ENCODE measurements at regions not wholly inside any gene's neighbourhood (a gene's known extent, or its start where the extent isn't known, plus 50 kb on each side); places are given as distances from the start of the nearest gene placed in this dataset.
"Not testable (repeated sequence)": the region's sequence is repeated elsewhere in the genome, so short reads cannot be mapped to it uniquely, and the experiment has no call there.

GRCh38 chr13:87981416-87981815 is 310.2 kb downstream of the SLITRK5 start:
- DNase-seq (ENCODE audit: low read depth) = no peak

DNA sequence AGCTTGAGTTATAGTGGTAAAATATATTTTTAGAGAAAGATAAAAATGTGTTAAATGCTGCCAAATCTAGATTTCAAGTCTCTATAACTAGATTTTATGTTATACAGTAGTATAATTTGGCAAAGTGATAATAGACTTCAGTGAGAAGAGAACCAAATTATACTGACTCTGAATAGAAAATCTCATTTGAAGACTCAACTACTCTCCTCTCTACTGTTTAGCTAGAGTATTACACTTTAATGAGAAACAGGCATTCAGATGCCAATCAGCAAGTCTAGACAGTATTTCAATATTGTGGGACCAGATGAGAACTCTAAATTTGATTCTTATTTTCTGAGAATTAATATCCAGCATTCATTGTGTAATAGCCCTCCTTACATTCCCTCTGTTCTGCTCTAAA is 311.2 kb downstream of the SLITRK5 start:
- no peak for DNase-seq (ENCODE audit: low read depth)

DNA sequence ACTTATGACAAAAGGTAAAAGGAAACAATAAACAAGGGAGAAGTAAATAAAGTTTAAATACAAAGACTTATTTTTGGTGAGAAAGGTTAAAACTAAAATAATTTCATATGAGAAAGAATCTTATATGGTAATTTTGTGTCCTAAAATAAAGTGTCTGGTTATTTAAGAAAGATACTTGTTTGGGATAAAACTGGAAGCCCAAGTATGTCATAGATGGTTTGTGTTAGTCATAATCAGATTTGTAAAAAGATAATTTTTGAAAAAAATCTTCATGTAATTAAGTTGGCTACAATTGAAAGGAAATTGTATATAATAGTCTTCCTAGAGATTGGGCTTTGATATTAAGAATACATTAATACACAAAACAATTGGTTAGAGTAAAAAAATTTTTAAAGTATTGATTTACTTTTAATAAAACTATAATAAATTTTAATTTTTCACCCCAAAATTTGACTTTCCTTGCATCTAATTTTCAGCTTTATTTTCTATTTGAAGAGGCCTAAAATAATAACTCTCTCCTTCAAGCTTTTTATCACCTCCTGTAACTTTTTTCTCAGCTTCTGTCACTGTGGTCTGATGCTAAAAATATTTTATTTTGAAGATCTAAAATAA is 315.6 kb downstream of the SLITRK5 start:
- DNase-seq (ENCODE audit: low read depth) = no peak

- no peak for DNase-seq (ENCODE audit: low read depth)
These were observed 326.9 kb downstream of the SLITRK5 start for GRCh38 chr13:87998081-87998480.

GRCh38 chr13:87999240-87999700 is 328.1 kb downstream of the SLITRK5 start:
- peak; percentile 71 for DNase-seq (ENCODE audit: low read depth)

GRCh38 chr13:87999788-88000187 is 328.6 kb downstream of the SLITRK5 start:
- DNase-seq (ENCODE audit: low read depth) = no peak

DNA sequence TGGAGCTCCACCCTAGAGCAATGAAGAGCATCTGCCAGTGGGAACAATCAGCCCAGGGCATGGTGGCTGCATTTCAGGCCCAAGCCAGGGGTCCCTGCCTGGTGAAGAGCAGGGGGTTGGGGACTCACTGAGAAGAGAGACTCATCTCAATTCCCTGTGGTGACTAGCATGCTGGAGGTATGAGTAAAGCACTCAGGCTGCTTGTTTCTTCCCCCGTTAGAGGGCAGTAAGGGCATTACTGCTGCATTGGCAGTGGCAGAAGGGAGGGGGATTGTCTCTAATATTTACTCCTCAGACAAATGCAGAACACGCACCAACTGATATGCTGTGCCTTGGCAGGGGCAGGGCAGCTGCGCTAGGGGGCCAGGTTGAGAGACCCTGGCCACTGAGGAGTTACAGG is 329.1 kb downstream of the SLITRK5 start:
- DNase-seq (ENCODE audit: low read depth) = no peak

DNA sequence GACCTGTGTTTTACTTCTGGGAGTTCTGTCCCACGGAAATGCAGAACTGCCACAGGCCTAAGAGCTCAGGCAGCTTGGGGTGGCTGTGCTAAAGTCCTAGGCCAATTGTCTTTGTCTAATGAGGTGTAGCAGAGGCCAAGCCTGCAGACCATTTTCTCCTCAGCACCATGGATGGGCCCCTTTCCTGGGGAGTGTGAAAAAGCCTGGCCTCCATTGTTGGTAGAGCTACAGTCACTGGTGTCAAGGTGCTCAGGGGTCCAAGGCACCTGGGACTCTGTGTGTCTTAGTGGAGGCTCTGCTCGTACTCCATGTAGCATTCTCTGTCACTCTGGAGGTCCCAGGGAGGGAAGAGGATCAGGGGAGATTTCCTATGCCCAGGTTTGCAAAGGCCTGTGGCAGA is 329.6 kb downstream of the SLITRK5 start:
- DNase-seq (ENCODE audit: low read depth) = no peak

- DNase-seq (ENCODE audit: low read depth) = no peak
These were observed 334.0 kb downstream of the SLITRK5 start for GRCh38 chr13:88005188-88005587.

DNA sequence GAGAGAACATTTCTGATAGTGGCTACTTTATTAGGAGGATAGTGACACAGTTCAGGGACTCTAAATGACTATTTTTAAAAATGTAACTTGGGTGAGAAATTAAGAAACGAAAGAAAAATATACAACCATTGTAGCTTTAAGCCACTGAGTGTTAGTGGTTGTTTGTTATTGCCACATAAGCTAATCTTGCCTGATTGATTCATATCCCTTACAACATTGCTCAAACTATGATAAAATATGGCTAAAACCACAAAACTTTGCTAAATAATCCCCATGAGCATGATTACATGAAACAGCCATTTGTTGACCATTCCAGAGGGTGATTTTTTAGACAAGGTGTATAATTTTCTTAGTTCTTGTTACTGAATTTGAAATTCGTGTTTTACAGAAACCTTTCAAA is 343.4 kb downstream of the SLITRK5 start:
- peak; percentile 33 for DNase-seq (ENCODE audit: low read depth)

GRCh38 chr13:88022431-88023208 is 351.4 kb downstream of the SLITRK5 start:
- peak; percentile 61 for DNase-seq (ENCODE audit: low read depth)

- DNase-seq (ENCODE audit: low read depth) = no peak
These were observed 355.1 kb downstream of the SLITRK5 start for GRCh38 chr13:88026241-88026640.

DNA sequence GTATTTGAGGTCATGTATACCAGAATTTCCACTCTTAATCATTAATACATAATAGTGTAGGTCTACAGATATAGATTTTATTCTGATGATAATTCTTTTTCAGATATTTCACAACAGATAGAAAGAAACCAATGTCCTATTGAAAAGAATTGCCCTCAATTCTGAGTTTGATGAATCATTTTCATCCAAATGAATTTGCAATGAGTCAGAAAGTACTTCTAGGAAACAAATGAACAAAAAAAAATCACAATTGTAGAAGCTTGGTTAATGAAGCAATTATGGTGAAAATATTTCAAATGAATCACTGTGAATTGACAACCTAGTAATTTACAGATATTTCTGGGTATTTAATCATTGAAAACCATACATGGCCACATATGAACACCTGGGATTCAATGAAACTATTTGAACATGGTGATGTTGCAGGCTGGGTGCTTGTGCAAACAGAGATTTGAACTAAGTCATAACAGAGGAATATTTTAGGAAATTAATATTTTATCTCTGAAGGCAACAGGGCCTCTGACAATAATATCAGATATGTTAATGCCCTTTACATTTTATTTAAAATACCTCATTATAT is 360.9 kb downstream of the SLITRK5 start:
- DNase-seq (ENCODE audit: low read depth) = peak; percentile 28

DNA sequence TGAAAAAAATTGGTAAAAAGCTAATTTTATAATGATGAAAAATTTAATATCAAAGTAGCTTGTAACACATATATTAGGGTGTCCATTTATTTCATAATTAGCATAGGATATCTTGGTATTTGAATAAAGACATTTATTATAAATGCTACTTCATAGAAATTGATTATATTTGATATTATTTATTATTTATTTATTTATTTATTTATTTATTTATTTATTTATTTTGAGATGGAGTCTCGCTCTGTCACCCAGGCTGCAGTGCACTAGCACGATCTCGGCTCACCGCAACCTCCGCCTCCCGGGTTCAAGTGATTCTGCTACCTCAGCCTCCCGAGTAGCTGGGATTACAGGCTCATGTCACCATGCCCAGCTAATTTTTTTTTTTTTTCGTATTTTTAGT is 365.0 kb downstream of the SLITRK5 start:
- DNase-seq (ENCODE audit: low read depth) = not testable (repeated sequence)

- DNase-seq (ENCODE audit: low read depth) = no peak
These were observed 371.3 kb downstream of the SLITRK5 start for GRCh38 chr13:88042489-88042888.

DNA sequence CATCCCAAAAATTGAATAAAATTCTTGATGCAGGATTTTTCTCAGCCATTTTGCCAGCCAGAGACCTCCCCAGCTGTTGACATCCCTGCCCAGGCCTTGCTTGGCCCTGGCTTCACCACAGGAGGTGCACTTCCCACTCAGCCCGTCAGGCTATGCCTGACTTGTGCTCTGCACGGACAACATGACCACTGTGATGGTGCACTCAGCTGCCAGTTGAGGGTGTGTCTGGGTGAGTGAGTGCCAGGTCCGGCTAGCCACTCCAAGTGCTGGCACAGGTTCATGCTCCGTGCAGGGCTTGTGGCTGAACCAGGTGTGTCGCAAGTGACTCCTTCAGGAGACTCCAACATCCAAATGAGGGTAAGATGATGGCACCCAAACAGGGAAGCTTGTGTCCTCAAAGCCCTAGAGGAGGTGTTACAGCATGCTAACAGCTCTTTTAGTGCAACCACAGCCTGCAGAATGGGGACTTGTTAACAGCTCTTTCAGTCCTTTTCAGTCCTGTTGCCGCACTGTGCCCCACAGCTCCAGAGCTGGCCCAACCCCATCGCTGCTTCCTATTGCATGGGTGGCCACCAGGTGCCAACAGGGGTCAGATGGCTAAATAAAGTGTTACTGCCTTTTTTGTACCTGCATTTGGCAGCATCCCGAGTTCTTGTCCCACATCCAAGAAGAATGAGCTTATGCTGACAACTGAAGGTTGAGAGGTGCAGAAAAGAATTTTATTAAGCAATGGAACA is 380.7 kb downstream of the SLITRK5 start:
- no peak for DNase-seq (ENCODE audit: low read depth)

GRCh38 chr13:88063741-88064140 is 392.6 kb downstream of the SLITRK5 start:
- no peak for DNase-seq (ENCODE audit: low read depth)

DNA sequence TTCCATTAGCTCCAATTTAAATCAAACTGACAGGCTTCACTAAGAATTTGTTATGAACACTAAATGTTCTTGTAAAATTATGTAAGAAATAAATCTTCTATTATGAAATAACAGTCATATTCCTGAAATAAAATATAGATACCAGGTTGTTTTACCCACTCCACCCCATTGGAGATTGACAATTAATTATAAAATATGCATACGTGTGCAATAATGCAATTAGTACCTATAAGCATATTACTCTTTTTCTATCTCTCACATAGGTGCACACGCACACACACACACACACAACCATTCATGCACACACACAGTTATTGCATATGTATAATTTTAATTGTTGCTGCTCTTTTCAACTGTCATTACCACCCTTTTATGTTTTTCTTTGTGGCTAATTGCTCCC is 395.7 kb downstream of the SLITRK5 start:
- DNase-seq (ENCODE audit: low read depth) = no peak

DNA sequence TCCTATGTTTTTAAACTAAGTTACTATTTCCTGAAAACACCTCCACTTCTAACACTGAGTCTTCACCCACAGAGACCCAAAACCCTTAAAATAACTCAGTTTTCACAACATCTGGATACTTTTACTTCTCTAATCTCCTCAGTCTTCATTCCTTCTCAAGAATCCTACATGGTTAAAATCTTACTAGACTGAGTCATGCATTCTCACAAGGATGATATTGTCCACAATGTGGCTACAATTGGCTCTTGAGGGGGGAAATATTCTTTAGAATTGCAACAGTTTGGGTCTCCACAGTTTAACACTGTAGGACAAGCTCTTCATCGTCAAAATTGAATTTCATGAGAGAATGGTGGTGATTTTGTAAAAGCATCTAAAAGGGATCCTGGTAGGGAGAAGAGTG is 397.1 kb downstream of the SLITRK5 start:
- no peak for DNase-seq (ENCODE audit: low read depth)

DNA sequence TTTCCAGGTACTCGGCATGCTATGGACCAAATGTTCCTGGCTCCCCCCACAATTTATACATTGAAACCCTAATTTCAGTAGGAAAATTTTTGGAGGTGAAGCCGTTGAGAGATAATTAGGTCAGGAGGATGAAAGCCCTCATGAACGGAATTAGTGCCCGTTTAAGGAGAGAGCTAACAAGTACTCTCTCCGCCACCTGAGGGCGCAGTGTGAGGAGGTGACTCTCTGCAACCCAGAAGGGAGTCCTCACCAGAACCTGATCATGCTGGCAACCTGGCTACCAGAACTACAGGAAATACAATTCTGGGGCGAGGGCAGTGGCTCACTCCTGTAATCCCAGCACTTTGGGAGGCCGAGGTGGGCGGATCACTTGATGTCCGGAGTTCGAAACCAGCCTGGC is 397.8 kb downstream of the SLITRK5 start:
- no peak for DNase-seq (ENCODE audit: low read depth)

DNA sequence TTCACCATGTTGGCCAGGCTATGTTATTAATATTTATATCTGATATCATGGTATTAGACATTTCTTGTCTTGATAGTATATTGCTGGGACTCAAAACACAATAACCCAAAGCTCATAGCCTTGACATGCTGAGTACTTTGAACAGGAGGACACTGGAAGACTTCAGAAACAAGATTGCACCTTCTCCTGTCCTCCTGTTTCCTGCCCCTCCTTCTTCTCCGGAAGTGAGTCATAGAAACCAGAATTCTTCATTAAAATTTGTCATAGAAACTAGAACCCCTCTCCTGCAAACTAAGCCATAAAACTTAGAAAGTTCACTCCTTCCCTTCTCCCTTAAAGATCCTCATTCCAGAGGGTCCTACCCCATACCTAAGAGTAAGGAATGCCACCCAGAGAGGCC is 400.2 kb downstream of the SLITRK5 start:
- DNase-seq (ENCODE audit: low read depth) = no peak

DNA sequence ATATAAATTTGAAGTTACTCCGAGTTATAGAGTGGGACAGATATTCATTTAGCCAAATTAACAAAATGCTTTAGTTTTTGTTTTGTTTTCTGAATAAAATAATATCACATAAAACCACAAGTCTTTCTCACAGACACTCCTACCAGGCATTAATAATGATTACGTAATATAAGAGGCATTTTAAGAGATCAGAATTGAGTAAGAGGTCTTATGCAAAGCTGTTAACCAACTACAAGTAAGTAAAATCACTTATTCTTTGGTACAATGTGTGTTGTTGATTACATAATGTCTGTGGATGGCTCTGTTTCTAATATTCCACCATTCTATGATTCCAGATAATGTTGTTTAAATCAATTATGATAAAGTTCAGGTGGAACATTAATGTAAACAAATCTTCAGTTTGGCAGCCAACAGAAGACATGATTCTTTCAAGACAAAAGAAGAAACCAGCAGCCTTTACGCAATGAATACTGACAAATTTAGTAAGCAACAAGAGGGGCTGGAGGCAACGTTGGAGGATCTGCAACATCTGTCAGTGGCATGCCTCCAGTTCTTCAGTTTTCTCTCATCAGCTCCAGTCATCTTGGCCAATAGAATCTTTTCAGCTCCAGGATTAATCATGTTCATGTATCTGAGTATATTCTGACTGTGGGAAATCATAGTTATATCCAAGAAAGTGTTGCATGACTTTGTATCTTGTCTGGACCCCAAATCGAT is 403.8 kb downstream of the SLITRK5 start:
- DNase-seq (ENCODE audit: low read depth) = peak; percentile 50
